ENCODE measurements at regions not wholly inside any gene's neighbourhood (a gene's known extent, or its start where the extent isn't known, plus 50 kb on each side); places are given as distances from the start of the nearest gene placed in this dataset.

- intact Hi-C loops (cut with DNase I) = no loop called here
- H3K4me1 ChIP-seq (ENCODE audit: insufficient read depth) = no peaks in the 10 kb centered on the region
- H3K9me3 ChIP-seq = no peaks in the 10 kb centered on the region
- TF ChIP-seq, protein P1, sequence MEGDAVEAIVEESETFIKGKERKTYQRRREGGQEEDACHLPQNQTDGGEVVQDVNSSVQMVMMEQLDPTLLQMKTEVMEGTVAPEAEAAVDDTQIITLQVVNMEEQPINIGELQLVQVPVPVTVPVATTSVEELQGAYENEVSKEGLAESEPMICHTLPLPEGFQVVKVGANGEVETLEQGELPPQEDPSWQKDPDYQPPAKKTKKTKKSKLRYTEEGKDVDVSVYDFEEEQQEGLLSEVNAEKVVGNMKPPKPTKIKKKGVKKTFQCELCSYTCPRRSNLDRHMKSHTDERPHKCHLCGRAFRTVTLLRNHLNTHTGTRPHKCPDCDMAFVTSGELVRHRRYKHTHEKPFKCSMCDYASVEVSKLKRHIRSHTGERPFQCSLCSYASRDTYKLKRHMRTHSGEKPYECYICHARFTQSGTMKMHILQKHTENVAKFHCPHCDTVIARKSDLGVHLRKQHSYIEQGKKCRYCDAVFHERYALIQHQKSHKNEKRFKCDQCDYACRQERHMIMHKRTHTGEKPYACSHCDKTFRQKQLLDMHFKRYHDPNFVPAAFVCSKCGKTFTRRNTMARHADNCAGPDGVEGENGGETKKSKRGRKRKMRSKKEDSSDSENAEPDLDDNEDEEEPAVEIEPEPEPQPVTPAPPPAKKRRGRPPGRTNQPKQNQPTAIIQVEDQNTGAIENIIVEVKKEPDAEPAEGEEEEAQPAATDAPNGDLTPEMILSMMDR (IDR thresholded peaks at IDR 0.05) = no peak
- no peak for TF ChIP-seq EP300 (IDR thresholded peaks at IDR 0.05)
- no peak for TF ChIP-seq POLR2A (IDR thresholded peaks at IDR 0.05)
- no peak overlapping the region for H3K4me3 ChIP-seq
- no peaks in the 10 kb centered on the region for H3K36me3 ChIP-seq
- H3K27ac ChIP-seq = no peak overlapping the region
- DNase-seq = peak in 1 of 5 donors; percentile 8
- H3K27me3 ChIP-seq = no peaks in the 10 kb centered on the region
- 90 to 92% (median 91%) methylated on average over 15 of the region's 15 CpGs for WGBS, 3 donors
Observed at GRCh38 chr2:128421861-128422311, 103.2 kb upstream of the HS6ST1 start.

GRCh38 chr2:128422571-128422970 lies 103.9 kb upstream of the HS6ST1 start:
- intact Hi-C loops (cut with DNase I) = no loop called here
- Histone ChIP-seq H3K4me3 (no peak overlapping the region), H3K4me1 (ENCODE audit: insufficient read depth) (no peaks in the 10 kb centered on the region), H3K27ac (no peak overlapping the region), H3K36me3 (no peaks in the 10 kb centered on the region), H3K9me3 (no peaks in the 10 kb centered on the region), H3K27me3 (no peaks in the 10 kb centered on the region)
- TF ChIP-seq, protein P1 (IDR thresholded peaks at IDR 0.05) = no peak
- no peak for TF ChIP-seq EP300 (IDR thresholded peaks at IDR 0.05)
- no peak for TF ChIP-seq POLR2A (IDR thresholded peaks at IDR 0.05)
- 77 to 91% (median 88%) methylated on average over 5 of the region's 5 CpGs for WGBS, 3 donors
- no peak for DNase-seq

- peak in 1 of 5 donors; percentile 3 for DNase-seq
- H3K27ac ChIP-seq = no peak overlapping the region
- TF ChIP-seq EP300 (IDR thresholded peaks at IDR 0.05) = no peak
- no peak for TF ChIP-seq POLR2A (IDR thresholded peaks at IDR 0.05)
- TF ChIP-seq, protein P1 (IDR thresholded peaks at IDR 0.05) = no peak
- H3K4me1 ChIP-seq (ENCODE audit: insufficient read depth) = no peaks in the 10 kb centered on the region
- H3K27me3 ChIP-seq = no peaks in the 10 kb centered on the region
- intact Hi-C loops (cut with DNase I) = no loop called here
- H3K36me3 ChIP-seq = no peaks in the 10 kb centered on the region
- no peak overlapping the region for H3K4me3 ChIP-seq
- no peaks in the 10 kb centered on the region for H3K9me3 ChIP-seq
Observed at GRCh38 chr2:128423788-128424165, 105.1 kb upstream of the HS6ST1 start.

DNA sequence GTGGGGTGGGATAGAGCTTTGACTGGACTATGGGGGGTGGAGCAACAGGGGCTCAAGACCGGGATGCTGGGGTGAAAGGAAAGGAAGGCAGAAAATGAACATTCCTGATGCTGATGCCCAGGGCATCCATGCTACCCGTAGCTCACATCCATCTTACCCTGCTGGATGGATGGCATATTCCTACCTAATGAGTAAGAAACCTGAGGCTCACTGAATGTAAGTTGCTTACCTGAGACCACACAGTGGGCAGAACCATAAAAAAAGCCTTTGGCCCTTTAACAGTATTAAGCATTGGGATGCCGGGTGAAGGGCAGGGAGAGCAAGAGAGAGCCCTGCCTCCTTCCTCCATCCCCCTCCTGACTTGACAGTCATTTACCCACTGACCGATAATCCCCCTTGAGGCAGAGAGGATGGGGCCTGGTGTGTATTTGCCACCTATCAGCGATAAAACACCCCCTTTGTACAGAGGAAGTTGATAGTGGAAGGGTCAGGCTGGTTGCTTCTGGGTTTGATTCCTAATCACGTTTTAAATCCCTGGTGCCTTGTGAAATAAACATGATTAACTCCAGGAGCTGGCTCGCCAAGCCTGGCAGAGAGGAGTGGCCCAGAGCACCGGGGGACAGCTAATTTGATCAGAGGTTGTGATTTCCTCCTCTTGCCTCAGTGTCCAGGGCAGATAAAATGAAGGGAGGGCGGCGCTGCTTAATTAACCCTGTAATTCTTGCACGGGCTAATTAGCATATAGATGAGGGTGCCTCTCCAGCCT lies 105.9 kb upstream of the HS6ST1 start:
- no peak overlapping the region for H3K4me3 ChIP-seq
- H3K36me3 ChIP-seq = no peaks in the 10 kb centered on the region
- H3K4me1 ChIP-seq (ENCODE audit: insufficient read depth) = no peaks in the 10 kb centered on the region
- intact Hi-C loops (cut with DNase I) = no loop called here
- DNase-seq = peak in 2 of 5 donors; percentile 2 to 15
- H3K9me3 ChIP-seq = no peaks in the 10 kb centered on the region
- H3K27ac ChIP-seq = no peak overlapping the region
- no peaks in the 10 kb centered on the region for H3K27me3 ChIP-seq
- 79 to 81% (median 81%) methylated on average over 11 of the region's 11 CpGs for WGBS, 3 donors
- TF ChIP-seq, protein P1 (IDR thresholded peaks at IDR 0.05) = no peak
- no peak for TF ChIP-seq EP300 (IDR thresholded peaks at IDR 0.05)
- TF ChIP-seq POLR2A (IDR thresholded peaks at IDR 0.05) = no peak

Measured in ovary (tissue), 7 donors.